KMS-11 (cell line): ENCODE measurements at regions not wholly inside any gene's neighbourhood (a gene's known extent, or its start where the extent isn't known, plus 50 kb on each side); places are given as distances from the start of the nearest gene placed in this dataset.
"Not testable (repeated sequence)": the region's sequence is repeated elsewhere in the genome, so short reads cannot be mapped to it uniquely, and the experiment has no call there.

ENCODE experiments used
- H2AFZ ChIP-seq: fragments of 200-600 bp; sonication (generic); 2 replicates; pipeline ENCODE4 v1.6.1; 2016; ENCODE audit warnings: antibody characterized with exemption, mixed run types, low read depth
- H3K27ac ChIP-seq: fragments of 200-600 bp; sonication (generic); 2 replicates; pipeline ENCODE4 v1.6.1; 2016; ENCODE audit warnings: mild to moderate bottlenecking, mixed run types
- H3K27me3 ChIP-seq: fragments of 200-600 bp; sonication (generic); 2 replicates; pipeline ENCODE4 v1.6.1; 2017; ENCODE audit warnings: mild to moderate bottlenecking, low read depth, mixed run types, moderate library complexity; ENCODE audit not compliant: insufficient read depth
- H3K36me3 ChIP-seq: fragments of 200-600 bp; sonication (generic); 2 replicates; pipeline ENCODE4 v1.6.1; 2017; ENCODE audit warnings: mild to moderate bottlenecking, mixed run types; ENCODE audit not compliant: insufficient read depth
- H3K4me1 ChIP-seq: fragments of 200-600 bp; sonication (generic); 2 replicates; pipeline ENCODE4 v1.6.1; 2016; ENCODE audit warnings: mild to moderate bottlenecking, low read depth, mixed run types; ENCODE audit not compliant: poor library complexity, severe bottlenecking
- H3K4me2 ChIP-seq: fragments of 200-600 bp; sonication (generic); 2 replicates; pipeline ENCODE4 v1.7.0; 2016; ENCODE audit warnings: mild to moderate bottlenecking, mixed run types
- H3K4me3 ChIP-seq: fragments of 200-600 bp; sonication (generic); IDR thresholded peaks from 2 replicates; pipeline ENCODE4 v1.6.1; 2017; ENCODE audit warnings: low read depth, low read length, mixed read lengths; ENCODE audit not compliant: insufficient read depth
- H3K79me2 ChIP-seq: fragments of 200-600 bp; sonication (generic); 2 replicates; pipeline ENCODE4 v1.6.1; 2016; ENCODE audit warnings: low read depth, mixed run types; ENCODE audit not compliant: insufficient read depth
- H3K9ac ChIP-seq: fragments of 200-600 bp; sonication (generic); 2 replicates; pipeline ENCODE4 v1.6.1; 2016; ENCODE audit warnings: mild to moderate bottlenecking, mixed run types
- H4K20me1 ChIP-seq: fragments of 200-600 bp; sonication (generic); 2 replicates; pipeline ENCODE4 v1.6.1; 2016; ENCODE audit warnings: mild to moderate bottlenecking, mixed run types; ENCODE audit not compliant: insufficient read depth
- CTCF ChIP-seq: fragments of 200-600 bp; sonication (generic); conservative IDR thresholded peaks from 2 replicates; pipeline ENCODE4 v1.6.1; 2017; ENCODE audit warnings: low read depth, mild to moderate bottlenecking, antibody characterized with exemption, low read length, moderate library complexity, mixed read lengths

DNA sequence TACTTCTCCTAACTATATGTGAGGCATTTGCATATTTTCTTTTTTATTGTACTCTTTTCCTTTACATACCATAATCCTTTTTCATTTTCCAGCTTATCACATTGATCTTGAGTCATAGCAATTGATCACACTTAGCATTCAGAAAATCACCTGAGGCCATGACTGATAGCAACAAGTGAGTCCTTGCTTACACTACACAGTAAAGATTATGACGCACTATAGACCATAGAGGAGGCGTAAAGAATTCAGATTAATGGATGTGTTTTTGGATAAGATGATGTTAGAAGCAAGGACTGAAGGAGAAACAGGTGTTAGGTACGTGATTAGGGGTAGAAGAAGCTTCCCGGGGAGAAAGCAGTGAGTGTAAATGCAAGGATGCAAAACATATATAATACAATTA lies 637.7 kb downstream of the ETNK1 start:
- H2AFZ ChIP-seq = no peak overlapping the region
- no peaks in the 10 kb centered on the region for H3K36me3 ChIP-seq
- no peak overlapping the region for H3K27ac ChIP-seq
- no peaks in the 10 kb centered on the region for H3K79me2 ChIP-seq
- H3K4me1 ChIP-seq = peaks cover 17% of the 10 kb centered on the region
- no peak overlapping the region for H3K4me2 ChIP-seq
- H3K27me3 ChIP-seq = no peaks in the 10 kb centered on the region
- no peak overlapping the region for H3K9ac ChIP-seq
- H3K4me3 ChIP-seq = no peak overlapping the region
- no peak for TF ChIP-seq CTCF
- no peaks in the 10 kb centered on the region for H4K20me1 ChIP-seq

- H2AFZ ChIP-seq = no peak overlapping the region
- no peak for TF ChIP-seq CTCF
- H3K36me3 ChIP-seq = no peaks in the 10 kb centered on the region
- H3K4me1 ChIP-seq = no peaks in the 10 kb centered on the region
- H3K4me3 ChIP-seq = no peak overlapping the region
- H3K27me3 ChIP-seq = no peaks in the 10 kb centered on the region
- no peaks in the 10 kb centered on the region for H4K20me1 ChIP-seq
- H3K27ac ChIP-seq = no peak overlapping the region
- no peak overlapping the region for H3K9ac ChIP-seq
- no peaks in the 10 kb centered on the region for H3K79me2 ChIP-seq
- no peak overlapping the region for H3K4me2 ChIP-seq
These were observed 652.9 kb downstream of the ETNK1 start for GRCh38 chr12:23277831-23278230.

GRCh38 chr12:23281295-23281694 lies 656.3 kb downstream of the ETNK1 start:
- Histone ChIP-seq H3K4me1 (no peaks in the 10 kb centered on the region), H3K79me2 (no peaks in the 10 kb centered on the region), H3K27ac (no peak overlapping the region), H4K20me1 (no peaks in the 10 kb centered on the region), H3K4me2 (no peak overlapping the region), H3K4me3 (no peak overlapping the region), H2AFZ (no peak overlapping the region), H3K36me3 (no peaks in the 10 kb centered on the region), H3K9ac (no peak overlapping the region), H3K27me3 (no peaks in the 10 kb centered on the region)
- TF ChIP-seq CTCF = no peak

DNA sequence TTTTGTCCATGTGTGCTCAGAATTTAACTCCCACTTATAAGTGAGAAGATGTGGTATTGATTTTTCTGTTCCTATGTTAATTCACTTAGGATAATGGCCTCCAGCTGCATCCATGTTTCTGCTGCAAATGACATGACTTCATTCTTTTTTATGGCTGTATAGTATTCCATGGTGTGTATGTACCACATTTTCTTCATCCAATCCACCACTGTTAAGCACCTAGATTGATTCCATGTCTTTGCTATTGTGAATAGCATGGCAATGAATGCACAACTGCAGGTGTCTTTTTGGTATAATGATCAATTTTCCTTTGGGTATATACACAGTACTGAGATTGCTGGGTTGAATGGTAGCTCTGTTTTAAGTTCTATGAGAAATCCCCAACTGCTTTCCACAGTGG lies 657.7 kb downstream of the ETNK1 start:
- no peak overlapping the region for H3K4me3 ChIP-seq
- no peaks in the 10 kb centered on the region for H3K4me1 ChIP-seq
- no peak overlapping the region for H3K27ac ChIP-seq
- H2AFZ ChIP-seq = no peak overlapping the region
- H3K36me3 ChIP-seq = no peaks in the 10 kb centered on the region
- no peaks in the 10 kb centered on the region for H3K27me3 ChIP-seq
- no peak overlapping the region for H3K9ac ChIP-seq
- TF ChIP-seq CTCF = no peak
- H3K79me2 ChIP-seq = no peaks in the 10 kb centered on the region
- no peak overlapping the region for H3K4me2 ChIP-seq
- H4K20me1 ChIP-seq = no peaks in the 10 kb centered on the region

- not testable (repeated sequence) for H3K36me3 ChIP-seq, H3K4me2 ChIP-seq, H3K4me3 ChIP-seq
These were observed 661.0 kb downstream of the ETNK1 start for GRCh38 chr12:23285764-23286530.

More at GRCh38 chr12:23285764-23286530, 661.0 kb downstream of the ETNK1 start:
- not testable (repeated sequence) for H3K27me3 ChIP-seq, H4K20me1 ChIP-seq, H3K79me2 ChIP-seq, H2AFZ ChIP-seq, H3K4me1 ChIP-seq, H3K9ac ChIP-seq, H3K27ac ChIP-seq
